GM18499 (cell line): ENCODE measurements at regions not wholly inside any gene's neighbourhood (a gene's known extent, or its start where the extent isn't known, plus 50 kb on each side); places are given as distances from the start of the nearest gene placed in this dataset.

Experiments
- ATAC-seq: cut with Tn5 transposase; IDR thresholded peaks from one replicate; pipeline ENCODE4 v1.9.1; 2021; ENCODE audit warnings: moderate number of reproducible peaks; ENCODE audit not compliant: insufficient read depth, unreplicated experiment

GRCh38 chr3:59551834-59552233 is 502.0 kb upstream of the CFAP20DC start:
- no peak for ATAC-seq

GRCh38 chr3:59549962-59550361 is 500.1 kb upstream of the CFAP20DC start:
- ATAC-seq = no peak

- no peak for ATAC-seq
Measured at GRCh38 chr3:59547874-59548273, 498.0 kb upstream of the CFAP20DC start.

- no peak for ATAC-seq
Measured at GRCh38 chr3:59546522-59546921, 496.7 kb upstream of the CFAP20DC start.

GRCh38 chr3:59545374-59545773 is 495.5 kb upstream of the CFAP20DC start:
- no peak for ATAC-seq

- ATAC-seq = no peak
Measured at GRCh38 chr3:59542276-59542675, 492.5 kb upstream of the CFAP20DC start.

GRCh38 chr3:59540696-59541095 is 490.9 kb upstream of the CFAP20DC start:
- peak; percentile 86 for ATAC-seq

- no peak for ATAC-seq
Measured at GRCh38 chr3:59540241-59540640, 490.4 kb upstream of the CFAP20DC start.

GRCh38 chr3:59538753-59539432 is 489.1 kb upstream of the CFAP20DC start:
- ATAC-seq = no peak

- no peak for ATAC-seq
Measured at GRCh38 chr3:59535791-59536221, 486.0 kb upstream of the CFAP20DC start.

GRCh38 chr3:59531994-59532393 is 482.2 kb upstream of the CFAP20DC start:
- no peak for ATAC-seq

GRCh38 chr3:59531066-59531745 is 481.4 kb upstream of the CFAP20DC start:
- no peak for ATAC-seq

GRCh38 chr3:59528251-59528650 is 478.4 kb upstream of the CFAP20DC start:
- no peak for ATAC-seq

GRCh38 chr3:59527493-59527892 is 477.7 kb upstream of the CFAP20DC start:
- ATAC-seq = no peak

GRCh38 chr3:59526999-59527398 is 477.2 kb upstream of the CFAP20DC start:
- no peak for ATAC-seq

GRCh38 chr3:59522550-59522949 is 472.7 kb upstream of the CFAP20DC start:
- ATAC-seq = no peak

GRCh38 chr3:59519094-59519493 is 469.3 kb upstream of the CFAP20DC start:
- no peak for ATAC-seq

- no peak for ATAC-seq
Measured at GRCh38 chr3:59518283-59519055, 468.6 kb upstream of the CFAP20DC start.

GRCh38 chr3:59517388-59517787 is 467.6 kb upstream of the CFAP20DC start:
- ATAC-seq = no peak

- no peak for ATAC-seq
Measured at GRCh38 chr3:59515966-59516365, 466.1 kb upstream of the CFAP20DC start.

- no peak for ATAC-seq
Measured at GRCh38 chr3:59514865-59515482, 465.1 kb upstream of the CFAP20DC start.
